ENCODE measurements at regions not wholly inside any gene's neighbourhood (a gene's known extent, or its start where the extent isn't known, plus 50 kb on each side); places are given as distances from the start of the nearest gene placed in this dataset.
"Not testable (repeated sequence)": the region's sequence is repeated elsewhere in the genome, so short reads cannot be mapped to it uniquely, and the experiment has no call there.

DNA sequence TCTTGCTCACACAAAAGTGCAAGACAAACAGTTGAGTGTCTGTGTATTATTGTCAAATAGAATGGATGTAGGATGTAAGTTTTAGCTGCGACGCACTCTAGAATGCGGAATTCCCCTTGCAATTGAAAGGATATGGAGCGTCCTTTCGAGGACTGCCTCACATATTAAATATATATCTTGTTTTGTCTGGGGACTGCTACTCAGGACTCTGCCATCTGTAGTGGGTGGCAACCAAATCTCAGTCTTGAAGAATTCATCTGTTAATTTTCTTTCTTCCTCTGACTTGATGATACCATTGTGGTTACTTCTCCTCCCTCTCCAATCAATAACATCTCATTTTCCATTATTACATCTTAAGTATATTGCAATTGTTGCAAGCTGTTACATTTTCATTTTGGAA, 121.6 kb downstream of the SOX4 start:
- Mint-ChIP-seq H3K27ac (no peak overlapping the region), H3K9me3 (no peaks in the 10 kb centered on the region), H3K36me3 (ENCODE audit: low read depth) (no peaks in the 10 kb centered on the region), H3K4me3 (no peak overlapping the region), H3K4me1 (ENCODE audit: low read depth) (no peaks in the 10 kb centered on the region), H3K27me3 (ENCODE audit: insufficient read depth) (peaks cover 2% of the 10 kb centered on the region)
- intact Hi-C loops (cut with micrococcal nuclease) = no loop called here
- DNase-seq (ENCODE audit: low spot score) = no peak

DNA sequence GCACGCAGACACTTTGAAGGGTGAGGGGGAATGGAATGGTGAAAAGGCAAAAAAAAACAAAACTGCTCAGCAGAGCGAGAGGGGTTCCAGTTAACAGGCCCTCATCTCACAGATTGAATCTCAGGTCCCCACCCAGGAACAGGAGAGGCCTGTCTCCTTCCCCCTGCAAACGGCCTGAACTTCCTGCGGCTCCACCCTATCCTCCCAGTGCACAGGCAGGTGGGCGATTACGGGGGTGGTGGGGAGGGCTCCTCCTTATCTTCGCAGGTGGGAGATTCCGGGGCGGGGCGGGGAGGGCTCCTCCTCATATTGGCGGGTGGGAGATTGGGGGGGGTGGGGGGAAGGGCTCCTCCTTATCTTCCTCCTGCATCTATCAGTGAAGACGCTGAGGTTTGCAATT, 129.0 kb downstream of the SOX4 start:
- H3K4me3 Mint-ChIP-seq = no peak overlapping the region
- no peaks in the 10 kb centered on the region for H3K4me1 Mint-ChIP-seq (ENCODE audit: low read depth)
- no peak overlapping the region for H3K27ac Mint-ChIP-seq
- no peak for DNase-seq (ENCODE audit: low spot score)
- H3K9me3 Mint-ChIP-seq = no peaks in the 10 kb centered on the region
- no peaks in the 10 kb centered on the region for H3K36me3 Mint-ChIP-seq (ENCODE audit: low read depth)
- no peaks in the 10 kb centered on the region for H3K27me3 Mint-ChIP-seq (ENCODE audit: insufficient read depth)
- intact Hi-C loops (cut with micrococcal nuclease) = no loop called here

DNA sequence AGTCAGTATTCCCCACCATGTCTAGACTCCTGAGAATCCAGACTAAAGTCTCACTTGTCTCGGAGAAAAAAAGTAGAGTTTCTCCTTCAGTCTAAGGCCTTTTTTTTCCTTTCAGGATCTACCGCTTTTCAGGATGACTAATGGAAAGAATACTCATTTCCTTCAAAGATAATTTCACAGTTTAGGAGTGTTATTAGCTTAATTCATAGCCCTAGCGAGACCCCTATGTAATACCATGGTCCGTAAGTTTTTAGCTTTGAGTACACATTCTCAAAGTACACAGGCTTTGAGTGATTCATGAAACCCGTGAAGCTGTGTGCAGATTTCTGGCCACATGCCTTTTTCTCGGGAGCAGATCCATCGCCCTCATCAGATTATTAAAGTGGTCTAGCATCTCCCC, 133.1 kb downstream of the SOX4 start:
- Mint-ChIP-seq H3K4me3 (no peak overlapping the region), H3K27me3 (ENCODE audit: insufficient read depth) (no peaks in the 10 kb centered on the region), H3K4me1 (ENCODE audit: low read depth) (no peaks in the 10 kb centered on the region), H3K27ac (no peak overlapping the region), H3K36me3 (ENCODE audit: low read depth) (no peaks in the 10 kb centered on the region), H3K9me3 (no peaks in the 10 kb centered on the region)
- DNase-seq (ENCODE audit: low spot score) = no peak
- intact Hi-C loops (cut with micrococcal nuclease) = no loop called here

DNA sequence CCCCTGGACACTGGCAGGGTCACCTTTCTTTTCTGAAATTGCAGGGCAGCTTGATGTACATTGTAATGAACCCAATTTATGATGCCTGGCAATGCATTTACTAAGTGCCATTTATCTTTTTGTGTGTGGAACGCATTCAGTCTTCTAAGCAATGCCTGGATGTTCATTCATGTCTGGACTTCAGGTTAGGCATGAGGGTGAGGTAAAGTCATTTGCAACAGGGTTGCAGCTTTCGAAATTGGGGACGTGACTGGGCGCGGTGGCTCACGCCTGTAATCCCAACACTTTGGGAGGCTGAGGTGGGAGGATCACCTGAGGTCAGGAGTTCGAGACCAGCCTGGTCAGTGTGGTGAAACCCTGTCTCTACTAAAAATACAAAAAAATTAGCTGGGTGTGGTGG, 134.6 kb downstream of the SOX4 start:
- Mint-ChIP-seq H3K4me1 (ENCODE audit: low read depth) (no peaks in the 10 kb centered on the region), H3K9me3 (no peaks in the 10 kb centered on the region), H3K4me3 (no peak overlapping the region), H3K27ac (no peak overlapping the region), H3K27me3 (ENCODE audit: insufficient read depth) (no peaks in the 10 kb centered on the region), H3K36me3 (ENCODE audit: low read depth) (no peaks in the 10 kb centered on the region)
- intact Hi-C loops (cut with micrococcal nuclease) = no loop called here
- DNase-seq (ENCODE audit: low spot score) = no peak

DNA sequence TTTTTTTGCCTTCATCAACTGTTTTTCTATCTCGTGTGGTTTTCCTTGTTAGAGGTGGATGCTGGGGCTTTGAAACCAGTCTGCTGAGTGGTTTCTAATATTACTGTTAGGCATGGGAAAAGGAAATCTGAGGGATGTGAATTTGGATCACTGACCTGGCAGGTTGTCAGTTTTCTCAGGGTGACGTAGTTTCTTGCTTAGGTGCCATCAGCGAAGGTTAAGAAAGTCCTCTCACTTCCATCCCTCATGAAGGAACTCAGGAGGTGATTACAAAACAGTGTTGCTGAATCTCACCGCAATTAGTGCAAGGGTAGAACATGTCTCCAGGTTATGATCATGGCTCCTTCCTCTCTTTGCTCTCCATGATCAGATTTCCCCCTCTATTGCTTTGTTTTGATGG, 135.9 kb downstream of the SOX4 start:
- no peaks in the 10 kb centered on the region for H3K27me3 Mint-ChIP-seq (ENCODE audit: insufficient read depth)
- no peaks in the 10 kb centered on the region for H3K36me3 Mint-ChIP-seq (ENCODE audit: low read depth)
- H3K4me3 Mint-ChIP-seq = no peak overlapping the region
- H3K4me1 Mint-ChIP-seq (ENCODE audit: low read depth) = no peaks in the 10 kb centered on the region
- H3K9me3 Mint-ChIP-seq = no peaks in the 10 kb centered on the region
- no peak overlapping the region for H3K27ac Mint-ChIP-seq
- DNase-seq (ENCODE audit: low spot score) = no peak
- intact Hi-C loops (cut with micrococcal nuclease) = no loop called here

DNA sequence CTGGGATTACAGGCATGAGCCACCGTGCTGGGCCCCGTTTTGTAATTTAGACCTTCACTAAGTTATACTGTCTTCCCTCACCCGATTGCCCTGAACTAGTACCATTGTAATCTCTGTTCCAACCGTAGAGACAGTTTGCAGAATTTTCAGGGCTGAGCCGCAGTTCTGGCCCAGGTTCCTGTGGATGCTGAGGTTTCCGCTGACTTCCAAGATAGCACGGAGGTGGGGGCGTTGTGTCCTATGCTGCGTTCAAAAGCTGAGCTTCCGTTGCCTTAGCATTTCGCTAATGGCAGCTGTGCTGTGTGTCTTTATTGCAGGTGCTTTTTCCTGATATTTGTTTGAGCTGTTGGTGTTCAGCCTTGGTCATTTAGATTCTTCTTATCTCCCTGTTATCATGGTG, 137.0 kb downstream of the SOX4 start:
- no peaks in the 10 kb centered on the region for H3K36me3 Mint-ChIP-seq (ENCODE audit: low read depth)
- no peaks in the 10 kb centered on the region for H3K9me3 Mint-ChIP-seq
- intact Hi-C loops (cut with micrococcal nuclease) = no loop called here
- no peak overlapping the region for H3K4me3 Mint-ChIP-seq
- peaks cover under 1% of the 10 kb centered on the region for H3K27me3 Mint-ChIP-seq (ENCODE audit: insufficient read depth)
- DNase-seq (ENCODE audit: low spot score) = no peak
- no peak overlapping the region for H3K27ac Mint-ChIP-seq
- H3K4me1 Mint-ChIP-seq (ENCODE audit: low read depth) = no peaks in the 10 kb centered on the region

DNA sequence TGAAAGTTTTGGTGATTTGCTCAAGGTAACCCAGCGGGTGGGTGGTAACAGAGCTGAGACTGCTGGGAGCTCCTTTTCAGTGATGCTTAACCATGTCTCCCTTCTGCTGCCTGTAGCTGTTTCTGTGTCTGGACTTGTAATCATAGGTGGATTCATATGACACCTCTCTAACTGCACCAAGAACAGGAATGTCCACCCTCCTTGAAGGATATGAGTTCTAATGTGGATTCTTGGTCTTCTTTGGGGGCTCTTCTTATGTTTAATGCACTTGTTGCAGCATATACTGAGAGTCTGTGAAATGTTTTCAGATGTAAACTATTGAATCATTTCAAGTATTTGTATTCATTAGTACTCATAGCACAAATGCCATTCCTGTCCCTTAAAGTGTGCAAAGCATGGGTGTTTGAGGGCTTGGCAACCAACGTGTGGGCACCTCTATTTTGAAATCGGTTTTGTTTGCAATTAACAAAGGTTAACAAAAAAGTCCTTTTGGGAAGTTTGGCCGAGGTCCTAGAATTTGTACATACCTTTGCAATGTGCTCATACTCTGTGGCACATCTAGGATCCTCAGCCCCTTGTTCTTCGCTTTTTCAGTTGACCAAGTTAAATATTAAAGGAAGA, 138.0 kb downstream of the SOX4 start:
- intact Hi-C loops (cut with micrococcal nuclease) = no loop called here
- H3K4me1 Mint-ChIP-seq (ENCODE audit: low read depth) = no peaks in the 10 kb centered on the region

DNA sequence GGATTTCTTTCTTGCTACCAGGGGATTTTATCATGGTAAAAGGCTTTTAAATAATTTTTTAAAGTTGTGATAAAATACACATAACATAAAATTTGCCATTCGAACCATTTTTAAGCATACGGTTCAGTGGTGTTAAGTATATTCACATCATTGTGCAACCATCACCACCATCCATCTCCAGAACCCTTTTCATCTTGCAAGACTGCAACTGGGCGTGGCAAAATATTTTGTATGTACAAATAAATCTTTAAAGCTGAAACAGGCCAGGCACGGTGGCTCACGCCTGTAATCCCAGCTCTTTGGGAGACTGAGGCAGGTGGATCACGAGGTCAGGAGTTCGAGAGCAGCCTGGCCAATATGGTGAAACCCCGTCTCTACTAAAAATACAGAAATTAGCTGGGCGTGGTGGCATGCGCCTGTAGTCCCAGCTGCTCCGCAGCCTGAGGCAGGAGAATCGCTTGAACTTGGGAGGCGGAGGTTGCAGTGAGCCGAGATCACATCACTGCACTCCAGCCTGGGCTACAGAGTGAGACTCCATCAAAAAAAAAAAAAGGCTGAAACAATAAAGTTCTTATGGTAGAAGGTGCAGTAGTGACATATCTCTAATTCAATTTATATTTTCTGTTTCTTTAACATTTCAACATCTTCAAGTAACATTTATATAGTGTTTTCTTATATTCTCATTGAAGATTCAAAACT, 138.6 kb downstream of the SOX4 start:
- H3K4me1 Mint-ChIP-seq (ENCODE audit: low read depth); H3K27me3 Mint-ChIP-seq (ENCODE audit: insufficient read depth); DNase-seq (ENCODE audit: low spot score); H3K9me3 Mint-ChIP-seq; H3K4me3 Mint-ChIP-seq; H3K36me3 Mint-ChIP-seq (ENCODE audit: low read depth); intact Hi-C loops (cut with micrococcal nuclease); H3K27ac Mint-ChIP-seq: not testable (repeated sequence)

More for the DNA sequence above, 138.0 kb downstream of the SOX4 start:
- no peak for DNase-seq (ENCODE audit: low spot score)
- no peaks in the 10 kb centered on the region for H3K9me3 Mint-ChIP-seq
- no peaks in the 10 kb centered on the region for H3K36me3 Mint-ChIP-seq (ENCODE audit: low read depth)
- H3K27me3 Mint-ChIP-seq (ENCODE audit: insufficient read depth) = peaks cover 4% of the 10 kb centered on the region
- no peak overlapping the region for H3K4me3 Mint-ChIP-seq
- no peak overlapping the region for H3K27ac Mint-ChIP-seq

DNA sequence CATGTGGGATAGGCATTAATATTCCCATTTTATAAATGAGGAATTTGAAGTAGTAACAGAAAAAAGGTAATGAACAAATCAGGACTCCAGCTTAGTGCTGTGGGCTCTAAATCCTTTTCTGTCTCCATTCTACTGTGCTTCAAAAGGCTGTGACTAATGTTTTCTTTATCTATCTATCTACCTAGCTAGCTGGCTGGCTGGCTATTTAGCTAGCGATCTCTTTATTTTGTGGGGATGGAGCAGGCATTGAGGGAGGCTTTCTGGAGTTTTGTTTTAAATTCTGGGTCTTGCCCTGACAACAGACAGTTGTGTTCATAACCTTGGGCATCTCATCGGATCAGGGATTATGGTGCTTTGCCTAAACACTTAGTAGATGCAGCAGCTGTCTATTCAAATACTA, 139.2 kb downstream of the SOX4 start:
- intact Hi-C loops (cut with micrococcal nuclease) = no loop called here
- Mint-ChIP-seq H3K4me1 (ENCODE audit: low read depth) (no peaks in the 10 kb centered on the region), H3K27me3 (ENCODE audit: insufficient read depth) (peaks cover 4% of the 10 kb centered on the region), H3K9me3 (no peaks in the 10 kb centered on the region), H3K27ac (no peak overlapping the region), H3K36me3 (ENCODE audit: low read depth) (no peaks in the 10 kb centered on the region), H3K4me3 (no peak overlapping the region)
- DNase-seq (ENCODE audit: low spot score) = no peak

DNA sequence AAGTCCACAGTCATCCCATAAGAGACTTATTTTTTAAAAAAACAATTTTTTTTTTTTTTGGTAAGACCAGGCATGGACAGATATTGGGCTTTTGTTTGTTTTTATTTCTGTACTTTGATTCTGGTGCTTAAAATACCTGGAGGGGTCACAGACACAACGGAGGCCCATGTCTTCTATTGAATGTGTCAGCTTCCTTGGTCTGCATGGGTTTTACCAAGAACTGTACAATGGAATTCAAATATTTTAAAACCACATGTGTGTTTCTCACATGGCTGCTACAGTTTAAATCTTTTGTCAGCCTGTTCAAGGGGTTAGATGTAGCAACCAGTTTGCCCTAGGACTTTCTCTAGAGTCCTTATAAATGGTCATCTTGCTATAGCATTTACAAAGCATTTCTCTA, 139.8 kb downstream of the SOX4 start:
- no peak for DNase-seq (ENCODE audit: low spot score)
- no peaks in the 10 kb centered on the region for H3K4me1 Mint-ChIP-seq (ENCODE audit: low read depth)
- H3K27me3 Mint-ChIP-seq (ENCODE audit: insufficient read depth) = peaks cover 8% of the 10 kb centered on the region
- no peak overlapping the region for H3K27ac Mint-ChIP-seq
- H3K4me3 Mint-ChIP-seq = no peak overlapping the region
- intact Hi-C loops (cut with micrococcal nuclease) = no loop called here
- H3K9me3 Mint-ChIP-seq = no peaks in the 10 kb centered on the region
- H3K36me3 Mint-ChIP-seq (ENCODE audit: low read depth) = no peaks in the 10 kb centered on the region

DNA sequence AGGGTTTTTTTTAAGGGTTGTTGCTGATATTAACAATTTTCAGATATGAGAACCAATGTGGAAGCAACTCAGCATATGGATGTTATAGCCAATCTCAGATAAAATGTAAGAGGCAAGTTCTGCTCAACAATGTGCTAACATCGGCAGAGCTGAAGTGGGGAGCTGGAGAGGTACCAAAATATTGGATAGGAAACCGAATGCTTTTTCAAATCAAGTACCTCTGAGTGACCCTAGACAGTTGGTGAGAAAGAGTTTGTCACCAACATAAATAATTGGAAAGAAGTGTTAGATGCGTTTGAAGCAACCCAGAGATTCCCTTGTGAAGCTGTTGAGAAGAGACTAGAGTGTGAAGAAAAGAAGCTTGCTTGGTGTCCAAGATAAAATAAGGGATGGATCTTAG, 140.7 kb downstream of the SOX4 start:
- Mint-ChIP-seq H3K4me3 (no peak overlapping the region), H3K36me3 (ENCODE audit: low read depth) (no peaks in the 10 kb centered on the region), H3K27me3 (ENCODE audit: insufficient read depth) (peaks cover 8% of the 10 kb centered on the region), H3K27ac (no peak overlapping the region), H3K9me3 (no peaks in the 10 kb centered on the region), H3K4me1 (ENCODE audit: low read depth) (no peaks in the 10 kb centered on the region)
- intact Hi-C loops (cut with micrococcal nuclease) = no loop called here
- DNase-seq (ENCODE audit: low spot score) = no peak

DNA sequence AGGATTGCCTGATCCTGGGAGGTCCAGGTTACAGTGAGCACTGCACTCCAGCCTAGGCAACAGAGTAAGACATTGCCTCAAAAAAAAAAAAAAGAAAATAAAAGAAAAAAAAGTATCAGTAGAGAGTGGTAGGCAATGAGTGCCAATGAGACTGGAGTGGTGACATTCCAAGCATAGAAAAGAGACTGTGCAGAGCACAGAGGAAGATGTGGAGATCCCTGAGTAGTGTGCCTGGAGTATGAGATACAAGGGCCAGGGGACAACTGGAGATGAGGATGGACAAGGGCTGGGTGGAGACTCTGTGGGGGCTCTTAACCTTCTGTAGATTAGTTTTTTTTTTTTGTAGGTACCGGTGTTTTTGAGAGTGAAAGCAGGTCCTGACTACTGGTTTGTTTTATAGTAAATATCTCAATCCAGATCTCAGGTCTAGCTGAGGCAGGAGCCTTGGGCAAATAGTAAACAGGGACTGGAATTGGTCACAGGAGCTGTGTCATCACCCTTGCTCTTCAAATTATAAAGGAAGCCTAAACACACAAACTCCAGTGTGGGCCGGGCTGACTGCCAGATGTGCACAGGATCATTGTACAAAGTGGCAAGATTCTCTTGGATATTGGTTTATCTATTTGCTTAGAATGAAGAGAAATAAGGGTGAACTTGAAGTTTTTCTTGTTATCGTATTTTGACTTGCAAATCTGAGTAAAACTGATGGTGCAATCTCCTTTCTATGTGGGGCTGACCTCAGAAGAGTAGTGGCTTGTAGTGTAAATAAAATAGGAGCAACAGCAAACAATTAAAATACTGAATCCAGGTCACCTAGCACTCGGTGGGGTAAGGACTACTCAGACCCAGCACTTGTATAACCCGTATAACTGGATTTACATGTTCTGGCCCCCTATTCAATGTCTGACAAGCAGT, 144.9 kb downstream of the SOX4 start:
- Mint-ChIP-seq H3K4me1 (ENCODE audit: low read depth) (no peaks in the 10 kb centered on the region), H3K36me3 (ENCODE audit: low read depth) (no peaks in the 10 kb centered on the region), H3K27ac (no peak overlapping the region), H3K27me3 (ENCODE audit: insufficient read depth) (peaks cover 12% of the 10 kb centered on the region), H3K4me3 (no peak overlapping the region), H3K9me3 (no peaks in the 10 kb centered on the region)
- no peak for DNase-seq (ENCODE audit: low spot score)
- intact Hi-C loops (cut with micrococcal nuclease) = no loop called here

DNA sequence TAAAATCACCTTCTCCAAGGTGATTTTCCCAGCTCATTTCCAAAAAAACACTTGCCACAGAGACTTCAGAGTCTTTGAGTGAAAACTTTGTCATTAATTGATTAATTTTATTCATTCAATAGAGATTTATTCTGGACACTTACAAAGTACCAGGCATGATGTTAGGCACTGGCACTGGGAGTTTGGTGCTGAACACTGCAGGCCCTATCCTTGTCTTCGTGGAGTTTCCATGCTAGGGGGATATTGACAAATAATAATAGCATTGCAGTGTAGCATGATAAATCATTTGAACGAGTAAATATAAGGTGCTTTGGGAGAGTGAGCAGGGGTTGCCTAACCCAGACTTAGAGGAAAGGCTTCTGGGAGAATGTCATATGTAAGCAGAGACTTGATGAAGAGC, 145.7 kb downstream of the SOX4 start:
- Mint-ChIP-seq H3K27me3 (ENCODE audit: insufficient read depth) (peaks cover 15% of the 10 kb centered on the region), H3K4me3 (no peak overlapping the region), H3K9me3 (no peaks in the 10 kb centered on the region), H3K36me3 (ENCODE audit: low read depth) (no peaks in the 10 kb centered on the region), H3K4me1 (ENCODE audit: low read depth) (no peaks in the 10 kb centered on the region), H3K27ac (no peak overlapping the region)
- intact Hi-C loops (cut with micrococcal nuclease) = no loop called here
- no peak for DNase-seq (ENCODE audit: low spot score)
